Epidermal melanocyte (primary cell): ENCODE measurements at regions not wholly inside any gene's neighbourhood (a gene's known extent, or its start where the extent isn't known, plus 50 kb on each side); places are given as distances from the start of the nearest gene placed in this dataset.

Experiments used
- DNase-seq: peaks from one replicate; pipeline ENCODE4 v3.0.0; 2011; ENCODE audit warnings: low spot score; ENCODE audit not compliant: insufficient read length

DNA sequence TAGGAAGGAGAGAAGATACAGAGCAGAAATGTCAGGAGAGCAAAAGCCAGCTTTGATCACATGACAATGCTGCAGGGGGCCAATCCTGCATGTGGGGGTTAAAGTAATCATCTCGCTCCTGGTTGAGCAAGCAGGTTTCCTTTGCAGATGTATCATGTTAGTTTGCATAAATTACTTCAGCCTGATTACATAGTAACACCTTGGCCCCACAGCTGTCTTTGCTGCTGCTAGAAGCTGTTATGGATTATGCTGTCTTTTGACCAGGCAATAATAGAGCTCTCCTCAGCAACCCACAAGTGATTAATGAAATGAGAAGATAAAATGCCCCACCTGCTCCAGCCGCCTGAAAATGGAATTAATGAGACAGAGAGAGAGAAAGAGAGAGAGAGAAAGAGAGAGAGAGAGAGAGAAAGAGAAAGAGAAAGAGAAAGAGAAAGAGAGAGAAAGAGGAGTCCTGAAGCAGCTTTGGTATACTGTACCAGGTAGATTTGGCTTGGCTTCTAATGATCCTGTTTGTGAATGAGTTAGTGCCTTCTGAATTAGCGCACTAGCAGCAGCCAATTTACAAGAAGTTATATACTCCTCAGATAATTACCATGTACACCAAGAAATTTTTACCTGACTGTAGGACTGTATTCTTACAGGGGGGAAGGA lies 174.3 kb upstream of the RORB start:
- no peak for DNase-seq

DNA sequence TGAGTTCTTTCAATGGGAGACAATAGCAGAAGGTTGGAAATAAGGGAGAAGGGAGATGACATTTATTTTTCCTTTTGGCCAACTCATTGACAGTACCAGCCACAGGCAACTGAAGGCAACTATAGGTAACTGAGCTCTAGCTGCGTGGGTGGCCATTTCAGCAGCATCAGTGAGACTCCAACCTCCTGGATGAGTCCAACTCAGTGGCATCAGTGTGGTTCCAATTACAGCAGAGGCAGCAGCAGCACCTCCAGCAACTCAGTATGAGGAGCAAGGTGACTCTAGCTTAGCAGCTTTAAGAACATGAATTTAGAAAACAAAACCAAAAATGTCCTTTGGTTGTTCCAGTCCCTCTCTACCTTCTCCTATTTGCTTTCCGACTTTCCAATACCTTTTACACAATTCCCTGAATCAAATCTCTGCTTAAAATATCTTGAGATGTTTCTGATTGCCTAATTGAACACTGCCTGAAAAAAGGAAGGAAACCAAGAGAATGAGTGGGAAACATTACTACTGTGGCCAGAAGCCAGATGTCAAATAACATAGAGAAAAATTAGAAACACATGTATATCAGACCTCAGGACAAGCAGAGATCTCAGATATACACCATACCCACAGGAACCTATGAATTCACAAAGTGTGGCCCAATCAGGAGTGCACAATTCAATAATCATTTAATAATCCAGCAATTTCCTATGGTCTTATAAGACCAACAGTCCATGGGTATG lies 166.5 kb upstream of the RORB start:
- DNase-seq: no peak

DNA sequence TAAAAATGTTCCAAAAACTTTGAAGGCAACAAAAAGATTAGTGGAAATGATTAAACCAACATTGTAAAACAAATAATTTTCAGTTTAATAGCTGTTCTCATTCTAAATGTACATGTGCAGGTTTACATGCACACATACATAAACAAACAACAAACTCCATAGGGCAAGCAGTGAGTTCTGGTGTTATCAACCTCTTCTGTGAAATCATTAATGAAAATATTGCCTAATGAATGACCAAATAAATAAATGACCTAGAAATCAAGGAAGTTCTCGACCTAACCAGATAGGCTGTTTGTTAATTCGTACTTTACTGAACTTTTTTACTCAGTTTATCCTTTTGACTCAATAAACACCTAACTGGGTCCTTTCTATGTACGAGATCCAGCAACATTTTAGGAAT lies 165.5 kb upstream of the RORB start:
- no peak for DNase-seq

DNA sequence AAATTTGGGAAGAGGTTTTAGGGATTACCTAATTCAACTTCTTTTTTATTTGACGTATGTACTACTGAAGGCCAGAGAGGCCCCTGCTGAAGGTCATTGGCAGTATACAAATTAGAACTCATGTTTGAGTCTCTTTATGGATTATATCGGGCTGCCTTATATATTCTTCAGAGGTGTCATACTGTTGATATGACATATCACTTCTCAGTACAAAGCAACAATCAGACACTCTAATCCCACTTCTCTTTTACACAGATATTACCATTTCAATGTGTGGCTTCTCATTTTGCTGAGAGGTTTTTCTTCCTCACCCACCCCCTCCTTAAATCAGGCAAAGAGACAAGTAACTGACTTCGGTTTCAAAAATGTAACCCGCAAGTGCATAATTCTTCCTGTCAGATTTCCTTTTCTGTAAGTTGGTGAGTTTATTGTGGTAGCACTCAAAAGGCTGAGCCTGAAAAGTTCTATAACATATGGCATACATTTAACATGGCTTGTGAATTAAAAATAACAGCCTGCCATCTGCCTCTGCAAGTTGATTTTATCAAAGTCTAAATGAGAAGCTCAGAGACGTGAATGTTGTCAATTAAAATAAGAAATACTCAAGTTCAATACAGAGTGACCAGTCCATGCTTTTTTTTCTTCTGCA lies 163.6 kb upstream of the RORB start:
- DNase-seq: no peak

DNA sequence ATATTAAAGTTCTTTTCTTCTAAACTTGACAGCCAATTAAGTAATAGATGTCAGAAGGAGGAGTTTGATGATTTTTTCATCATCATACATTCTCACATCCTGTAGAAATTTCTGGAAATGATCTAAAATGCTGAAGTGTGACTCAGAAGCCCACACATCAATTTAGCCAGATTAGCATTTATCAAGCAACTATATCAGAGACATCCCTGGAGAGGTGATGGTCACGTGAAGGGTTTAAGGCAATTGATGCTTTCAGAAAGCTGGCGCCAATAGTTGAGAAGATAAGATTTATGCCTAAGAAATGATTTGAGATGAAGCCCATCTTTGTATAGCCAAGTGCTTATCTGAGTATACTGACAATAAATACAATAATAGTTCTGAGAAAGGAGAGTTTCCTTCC lies 162.9 kb upstream of the RORB start:
- DNase-seq: no peak

DNA sequence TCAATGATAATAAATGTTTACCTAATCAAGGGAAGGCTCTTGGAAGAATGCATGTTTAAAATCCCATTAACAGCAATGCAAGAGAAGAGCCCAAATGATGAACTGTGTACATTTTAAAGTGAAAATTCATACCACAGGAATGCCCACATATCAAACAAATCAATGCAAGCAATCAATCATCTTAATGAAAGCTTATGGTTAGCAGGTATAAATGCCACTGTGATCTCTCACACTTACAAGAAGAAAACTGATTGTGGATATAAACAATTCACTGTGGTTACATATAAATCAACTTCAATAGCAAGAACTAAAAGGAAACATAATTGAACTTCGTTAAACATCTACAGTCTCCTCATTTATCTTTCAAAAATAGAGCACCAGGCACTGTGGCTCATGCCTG lies 161.0 kb upstream of the RORB start:
- no peak for DNase-seq

DNA sequence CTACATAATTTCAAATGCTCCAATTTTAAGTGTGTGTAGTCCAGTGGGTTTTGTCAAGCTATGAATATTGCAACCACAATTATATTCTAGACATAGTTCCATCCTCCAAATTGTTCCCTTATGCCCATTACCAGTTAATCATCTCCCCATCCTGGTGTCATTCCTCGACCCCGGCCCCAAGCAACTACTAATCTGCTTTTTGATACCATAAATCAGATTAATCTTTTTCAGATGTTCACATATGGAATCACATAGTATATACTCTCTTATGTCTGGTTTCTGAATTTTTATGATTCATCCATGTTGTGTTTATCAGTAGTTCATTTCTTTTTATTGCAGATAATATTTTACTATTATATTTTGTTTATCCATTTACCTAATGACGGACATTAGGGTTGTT lies 148.4 kb upstream of the RORB start:
- no peak for DNase-seq

DNA sequence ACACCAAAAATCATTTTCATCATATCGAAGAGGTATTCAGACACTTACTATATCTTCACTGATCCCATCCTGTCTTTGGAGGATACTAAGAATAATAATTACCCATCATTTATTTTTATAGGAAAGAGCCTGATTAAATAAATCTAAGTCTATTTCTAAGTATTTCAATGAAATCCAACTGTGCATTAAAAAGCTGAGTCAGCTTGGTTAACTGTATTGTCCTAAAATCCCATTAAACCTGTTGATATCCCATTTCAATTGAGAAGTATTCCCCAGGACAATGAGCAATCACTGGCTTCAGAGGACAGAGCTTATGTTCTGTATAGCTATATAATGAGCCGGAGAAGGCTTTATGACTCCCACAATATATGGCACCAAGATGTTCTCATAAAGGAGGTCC lies 142.0 kb upstream of the RORB start:
- DNase-seq: no peak

DNA sequence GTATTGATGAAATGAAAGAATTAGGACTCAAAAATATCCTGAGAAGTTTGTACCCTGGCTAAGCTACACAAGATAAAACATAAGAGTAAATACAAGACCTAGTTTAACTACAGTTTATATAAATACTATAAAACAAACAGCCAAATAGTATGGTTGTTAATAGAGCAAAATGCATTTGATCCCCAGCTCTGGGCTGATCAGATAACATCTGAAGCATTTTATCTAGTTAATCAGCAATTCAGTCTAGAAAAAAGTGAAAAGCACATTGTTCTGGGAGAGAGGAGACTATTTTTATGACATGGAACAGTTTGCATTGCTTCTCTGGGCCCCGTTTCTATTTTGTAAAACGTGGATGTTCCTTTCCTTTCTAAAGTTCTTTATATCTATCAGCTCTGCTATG lies 139.6 kb upstream of the RORB start:
- DNase-seq: no peak

DNA sequence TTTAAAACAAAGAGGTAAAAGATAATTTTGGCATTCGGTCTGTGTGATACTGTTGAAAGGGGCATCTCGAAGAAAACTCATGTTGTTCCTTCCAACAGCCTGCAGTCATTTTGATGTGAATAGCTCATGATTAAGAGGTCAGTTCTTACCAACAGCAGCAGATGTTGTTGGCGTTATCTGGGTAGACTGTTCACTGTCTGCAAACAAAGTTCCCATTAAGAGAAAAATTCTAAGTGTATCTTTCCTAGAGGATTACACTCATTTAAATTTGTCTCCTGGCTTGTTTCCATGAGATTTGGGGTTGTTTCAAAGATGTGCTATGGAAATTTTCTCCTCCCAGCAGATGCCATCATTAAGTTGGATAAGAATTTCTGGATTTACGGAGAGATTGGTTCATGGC lies 138.2 kb upstream of the RORB start:
- no peak for DNase-seq

DNA sequence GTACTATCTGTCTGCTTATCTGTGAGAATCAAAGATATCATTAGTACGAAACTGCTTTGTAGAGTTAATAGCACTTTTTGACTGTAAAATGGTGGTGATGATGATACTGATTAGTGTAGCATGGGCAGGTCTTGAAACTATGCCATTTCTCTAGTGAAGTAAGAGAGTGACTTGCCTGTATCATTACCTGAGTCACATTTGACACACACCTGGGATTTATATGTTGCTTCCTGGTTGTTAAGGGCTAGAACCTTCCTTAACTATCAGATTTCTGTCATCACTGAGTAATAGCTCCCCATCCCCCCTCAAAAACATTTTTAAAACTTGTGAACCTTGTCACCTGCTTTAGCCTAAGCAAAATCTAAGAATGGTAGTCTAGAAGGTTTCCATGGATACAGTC lies 135.6 kb upstream of the RORB start:
- no peak for DNase-seq

DNA sequence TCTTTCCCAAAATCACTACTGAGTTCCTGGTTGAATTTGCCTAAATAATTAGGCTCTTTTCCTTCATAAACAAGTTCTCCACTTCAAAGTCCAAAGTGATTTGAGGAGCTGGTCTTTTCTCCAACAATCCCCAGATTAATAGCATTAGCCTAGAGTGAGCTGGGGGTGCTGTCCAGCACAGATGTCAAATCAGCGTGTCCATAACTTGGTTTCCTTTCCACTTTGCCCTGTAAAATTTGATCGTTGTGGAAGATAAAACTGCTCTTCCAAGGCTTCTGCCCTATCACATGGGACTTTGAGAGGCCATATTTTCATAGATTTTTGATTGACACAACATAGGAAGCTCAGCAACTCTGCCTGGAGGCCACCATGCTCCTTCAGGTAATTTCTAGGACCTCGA lies 134.7 kb upstream of the RORB start:
- DNase-seq: no peak

DNA sequence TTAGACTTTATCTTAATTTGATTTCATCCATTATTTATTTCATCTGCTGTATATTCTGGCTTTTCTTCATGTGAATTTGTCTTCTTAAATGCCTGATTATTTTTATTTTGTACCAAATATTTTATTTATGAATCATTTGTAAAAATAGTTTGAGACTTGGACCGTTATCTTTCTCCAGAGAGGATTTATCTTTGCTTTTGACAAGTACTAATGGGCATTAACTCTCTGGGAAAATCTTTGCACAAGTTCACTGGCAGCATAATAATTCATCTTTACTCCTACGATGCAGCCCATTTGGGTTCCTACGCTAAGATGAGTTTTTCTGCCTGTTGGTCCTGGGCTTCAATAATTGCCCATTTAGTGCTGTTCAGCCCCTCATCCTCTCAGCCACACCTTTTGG lies 131.0 kb upstream of the RORB start:
- no peak for DNase-seq

DNA sequence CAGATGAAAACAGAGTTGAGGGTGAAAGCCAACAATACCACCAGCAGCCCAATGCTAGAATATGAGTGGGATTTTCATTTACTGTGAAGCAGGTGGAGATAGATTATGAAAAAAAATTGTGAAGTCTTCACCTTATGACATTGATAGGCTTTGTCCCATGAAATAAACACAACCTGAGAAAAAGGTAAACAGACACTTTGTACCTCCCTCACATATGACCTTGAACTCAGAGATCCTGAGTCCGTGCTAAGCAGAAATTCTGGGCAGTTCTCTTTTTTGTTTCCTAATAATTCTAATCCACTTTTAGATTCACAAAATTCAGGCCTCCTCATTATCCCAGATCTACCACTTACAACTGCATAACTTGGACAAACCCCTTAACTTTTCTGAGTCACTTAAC lies 127.3 kb upstream of the RORB start:
- DNase-seq: no peak

DNA sequence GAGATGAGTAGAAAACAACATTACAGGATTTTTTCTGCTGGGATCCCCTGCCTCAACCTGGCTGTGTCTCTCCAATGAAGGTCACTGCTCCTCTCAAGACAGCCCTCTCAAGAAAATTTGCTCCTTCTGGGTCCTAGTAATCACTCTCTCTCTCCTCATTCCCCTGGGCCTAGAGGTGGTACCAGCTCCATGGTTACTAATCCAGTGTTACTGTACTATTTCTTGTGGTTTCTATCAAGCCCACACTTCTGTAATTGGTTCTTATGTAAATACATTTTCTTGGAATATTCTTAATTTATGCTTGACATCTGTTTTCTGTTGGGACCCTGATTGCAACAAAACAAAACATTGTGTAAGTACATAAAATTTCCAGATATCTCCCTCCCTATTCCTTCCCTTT lies 123.8 kb upstream of the RORB start:
- no peak for DNase-seq

DNA sequence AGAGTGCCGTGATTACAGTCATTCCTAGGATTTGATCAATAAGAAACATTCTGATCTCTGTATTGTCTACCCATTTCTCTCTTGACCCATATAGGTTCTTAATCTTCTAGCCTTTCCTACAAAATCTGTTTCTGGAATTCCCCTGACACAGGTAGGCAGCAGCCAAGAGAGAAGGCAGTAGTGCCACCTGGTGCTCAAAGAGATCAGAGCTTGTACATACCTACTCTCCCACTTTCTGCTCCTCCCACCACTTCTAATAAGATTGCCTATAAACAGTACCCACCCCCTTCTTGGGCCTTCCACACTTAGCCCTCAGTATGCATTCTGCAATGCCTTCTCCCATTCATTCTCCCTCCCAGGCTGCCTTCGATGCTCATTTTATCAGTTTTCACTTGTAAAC lies 117.4 kb upstream of the RORB start:
- DNase-seq: no peak

DNA sequence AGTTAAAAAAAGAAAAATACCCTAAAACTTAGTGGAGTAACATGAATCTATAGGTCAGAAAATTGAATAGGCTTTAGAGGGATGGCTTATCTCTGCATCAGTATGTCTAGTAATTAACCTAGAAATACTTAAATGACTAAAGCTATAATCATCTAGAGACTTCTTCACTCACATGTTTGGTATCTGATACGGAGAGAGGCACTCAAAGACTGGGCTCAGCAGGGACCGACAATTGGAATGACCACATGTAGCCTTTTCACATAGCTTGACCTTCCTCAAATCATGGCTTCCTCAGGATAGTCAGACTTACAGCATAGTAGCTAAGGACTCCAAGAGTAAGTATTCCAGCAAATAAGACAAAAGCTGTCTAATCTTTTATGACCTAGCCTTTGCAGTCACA lies 105.3 kb upstream of the RORB start:
- DNase-seq: no peak

DNA sequence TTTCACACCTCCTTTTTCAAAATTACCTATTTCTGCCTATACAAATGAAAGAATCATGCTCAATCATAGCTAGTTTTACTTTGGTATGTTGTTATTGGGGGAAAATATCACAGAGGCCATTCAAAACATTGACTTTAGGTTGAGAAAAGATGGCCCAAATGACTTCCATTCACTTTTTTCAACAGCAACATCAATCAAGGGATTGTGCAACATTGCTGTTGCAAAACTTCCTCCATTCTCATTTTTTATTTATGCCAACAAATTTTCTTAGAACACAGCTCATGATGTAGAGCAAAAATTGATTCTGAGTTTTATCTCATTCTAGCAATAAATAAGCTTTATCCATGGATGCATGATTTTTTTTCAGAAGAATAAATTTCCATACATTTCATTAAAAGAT lies 93.6 kb upstream of the RORB start:
- DNase-seq: no peak

DNA sequence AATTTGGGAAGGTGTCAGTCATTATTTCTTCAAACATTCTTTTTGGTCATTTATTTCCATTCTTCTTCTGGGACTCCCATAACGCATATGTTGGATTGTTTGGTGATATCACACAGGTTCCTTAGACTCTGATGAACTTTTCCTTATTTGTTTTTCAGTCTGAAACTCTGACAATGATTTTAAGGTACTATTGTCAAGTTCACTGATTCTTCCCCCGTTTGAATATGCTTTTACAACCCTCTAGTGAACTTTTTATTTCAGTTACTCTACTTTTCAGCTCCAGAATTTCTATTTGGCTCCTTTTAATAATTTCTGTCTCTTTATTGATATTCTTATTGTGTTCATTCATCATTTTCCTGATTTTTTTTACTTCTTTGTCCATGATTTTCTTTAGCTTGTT lies 92.5 kb upstream of the RORB start:
- DNase-seq: no peak

DNA sequence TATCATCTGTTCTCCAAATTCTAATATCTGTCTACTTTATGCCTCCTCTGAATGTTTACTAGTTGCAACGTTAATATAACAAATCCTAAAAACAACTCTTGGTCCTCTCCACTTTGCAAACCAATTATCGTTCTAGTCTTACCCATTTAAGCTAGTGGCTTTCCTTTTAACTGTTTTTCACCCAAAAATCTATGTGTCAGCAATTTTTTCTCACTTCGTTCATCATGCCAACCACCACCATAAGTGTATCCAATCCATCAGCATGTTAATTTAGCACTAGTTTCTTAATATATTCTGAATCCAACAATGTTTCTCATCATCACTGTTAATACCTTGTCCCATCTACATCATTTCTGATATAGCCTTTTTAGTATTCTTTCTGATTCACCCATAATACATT lies 90.0 kb upstream of the RORB start:
- DNase-seq: no peak

DNA sequence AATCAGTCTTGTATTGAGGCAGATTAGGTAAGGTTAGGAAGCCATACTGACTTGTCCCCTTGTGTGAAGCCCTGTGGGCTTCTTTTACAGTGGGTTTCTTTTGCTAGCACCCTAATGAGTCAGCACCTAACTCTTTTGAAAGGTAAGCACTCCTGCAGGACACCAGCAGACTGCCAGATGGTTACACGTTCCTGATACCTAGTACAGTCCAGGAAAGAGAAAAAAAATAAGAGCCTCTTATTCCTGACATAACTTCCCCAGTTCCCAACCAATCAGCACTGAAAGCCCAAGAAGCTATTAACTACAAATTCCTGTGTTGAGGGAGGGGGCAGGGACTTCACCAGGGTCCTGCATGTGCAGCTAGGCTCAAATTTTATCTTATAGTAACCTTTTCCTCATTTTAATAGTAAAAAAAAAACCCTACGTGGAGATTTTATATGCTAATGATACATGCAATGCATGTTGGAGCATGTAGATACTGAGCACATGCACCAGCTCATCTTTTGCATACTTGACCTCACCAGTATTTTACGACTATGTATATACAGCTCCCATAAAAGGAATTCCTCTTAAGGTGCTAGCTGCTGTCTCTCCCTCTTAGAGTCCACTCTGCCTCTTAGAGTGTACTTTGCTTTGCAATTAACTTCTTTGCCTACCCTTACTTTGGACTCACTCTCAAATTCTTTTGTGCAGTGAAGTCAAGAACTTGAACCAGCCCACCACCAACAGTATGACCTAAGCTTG lies 84.7 kb upstream of the RORB start:
- no peak for DNase-seq

DNA sequence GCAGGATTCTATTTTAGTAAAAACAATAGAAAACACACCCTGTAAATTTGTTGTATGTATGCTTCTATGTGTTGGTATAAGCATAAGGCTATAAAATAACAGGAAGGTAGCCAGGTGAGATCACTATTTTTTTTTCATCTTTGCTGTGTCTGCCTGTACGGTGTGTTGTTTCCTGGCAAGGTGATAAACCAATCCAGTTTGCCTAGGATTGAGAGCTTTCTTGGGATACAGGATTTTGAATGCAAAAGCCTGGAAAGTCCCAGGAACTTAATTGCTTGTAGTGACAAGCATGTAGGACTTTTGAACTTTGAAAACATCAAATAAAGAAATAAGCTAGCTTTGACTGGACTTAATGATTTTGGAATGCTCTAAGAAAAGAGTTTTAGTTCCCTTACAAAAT lies 83.3 kb upstream of the RORB start:
- no peak for DNase-seq
